ENCODE measurements at regions not wholly inside any gene's neighbourhood (a gene's known extent, or its start where the extent isn't known, plus 50 kb on each side); places are given as distances from the start of the nearest gene placed in this dataset.

- Histone ChIP-seq H2AFZ (no peak overlapping the region), H3K4me3 (no peak overlapping the region), H3K36me3 (replicated peaks; ENCODE audit: insufficient read depth, low read depth) (no peaks in the 10 kb centered on the region), H3K79me2 (no peaks in the 10 kb centered on the region), H3K9me2 (replicated peaks; ENCODE audit: insufficient read depth) (no peaks in the 10 kb centered on the region), H3K9me3 (ENCODE audit: low read depth) (no peaks in the 10 kb centered on the region), H3K27ac (no peak overlapping the region), H3K4me1 (ENCODE audit: insufficient read depth) (no peaks in the 10 kb centered on the region), H4K20me1 (ENCODE audit: insufficient read depth, poor library complexity, severe bottlenecking) (no peaks in the 10 kb centered on the region), H3K27me3 (no peaks in the 10 kb centered on the region), H3K4me2 (no peak overlapping the region)
- no peak for TF ChIP-seq EZH2 (IDR thresholded peaks at IDR 0.05; ENCODE audit: borderline replicate concordance)
- TF ChIP-seq, protein P1, sequence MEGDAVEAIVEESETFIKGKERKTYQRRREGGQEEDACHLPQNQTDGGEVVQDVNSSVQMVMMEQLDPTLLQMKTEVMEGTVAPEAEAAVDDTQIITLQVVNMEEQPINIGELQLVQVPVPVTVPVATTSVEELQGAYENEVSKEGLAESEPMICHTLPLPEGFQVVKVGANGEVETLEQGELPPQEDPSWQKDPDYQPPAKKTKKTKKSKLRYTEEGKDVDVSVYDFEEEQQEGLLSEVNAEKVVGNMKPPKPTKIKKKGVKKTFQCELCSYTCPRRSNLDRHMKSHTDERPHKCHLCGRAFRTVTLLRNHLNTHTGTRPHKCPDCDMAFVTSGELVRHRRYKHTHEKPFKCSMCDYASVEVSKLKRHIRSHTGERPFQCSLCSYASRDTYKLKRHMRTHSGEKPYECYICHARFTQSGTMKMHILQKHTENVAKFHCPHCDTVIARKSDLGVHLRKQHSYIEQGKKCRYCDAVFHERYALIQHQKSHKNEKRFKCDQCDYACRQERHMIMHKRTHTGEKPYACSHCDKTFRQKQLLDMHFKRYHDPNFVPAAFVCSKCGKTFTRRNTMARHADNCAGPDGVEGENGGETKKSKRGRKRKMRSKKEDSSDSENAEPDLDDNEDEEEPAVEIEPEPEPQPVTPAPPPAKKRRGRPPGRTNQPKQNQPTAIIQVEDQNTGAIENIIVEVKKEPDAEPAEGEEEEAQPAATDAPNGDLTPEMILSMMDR (IDR thresholded peaks at IDR 0.05; ENCODE audit: poor library complexity), result no peak
- no peak for TF ChIP-seq EZH2phosphoT487 (IDR thresholded peaks at IDR 0.05; ENCODE audit: low read depth, severe bottlenecking, unreplicated experiment)
- no peak for DNase-seq (ENCODE audit: low spot score)
- WGBS (ENCODE audit: low lambda C conversion rate, missing lambda C conversion rate), result 94% methylated on average over 1 of the region's 1 CpG
Observed at GRCh38 chr3:106392915-106393314, 524.1 kb upstream of the CBLB start.

GRCh38 chr3:106397006-106397405 is 528.2 kb upstream of the CBLB start:
- H3K27me3 ChIP-seq, result no peaks in the 10 kb centered on the region
- 96% methylated on average over 2 of the region's 2 CpGs for WGBS (ENCODE audit: low lambda C conversion rate, missing lambda C conversion rate)
- no peaks in the 10 kb centered on the region for H3K9me3 ChIP-seq (ENCODE audit: low read depth)
- no peak overlapping the region for H3K27ac ChIP-seq
- no peak overlapping the region for H3K4me3 ChIP-seq
- H3K79me2 ChIP-seq, result no peaks in the 10 kb centered on the region
- H3K4me2 ChIP-seq, result no peak overlapping the region
- no peaks in the 10 kb centered on the region for H3K36me3 ChIP-seq (replicated peaks; ENCODE audit: insufficient read depth, low read depth)
- H3K4me1 ChIP-seq (ENCODE audit: insufficient read depth), result peaks cover 6% of the 10 kb centered on the region
- H3K9me2 ChIP-seq (replicated peaks; ENCODE audit: insufficient read depth), result no peaks in the 10 kb centered on the region
- no peak overlapping the region for H2AFZ ChIP-seq
- no peak for DNase-seq (ENCODE audit: low spot score)
- H4K20me1 ChIP-seq (ENCODE audit: insufficient read depth, poor library complexity, severe bottlenecking), result no peaks in the 10 kb centered on the region
- TF ChIP-seq EZH2 (IDR thresholded peaks at IDR 0.05; ENCODE audit: borderline replicate concordance), result no peak
- TF ChIP-seq, protein P1 (IDR thresholded peaks at IDR 0.05; ENCODE audit: poor library complexity), result no peak
- TF ChIP-seq EZH2phosphoT487 (IDR thresholded peaks at IDR 0.05; ENCODE audit: low read depth, severe bottlenecking, unreplicated experiment), result no peak

GRCh38 chr3:106398891-106399600 is 530.2 kb upstream of the CBLB start:
- Histone ChIP-seq H2AFZ (no peak overlapping the region), H3K27ac (no peak overlapping the region), H3K36me3 (replicated peaks; ENCODE audit: insufficient read depth, low read depth) (no peaks in the 10 kb centered on the region), H3K4me1 (ENCODE audit: insufficient read depth) (peaks cover 6% of the 10 kb centered on the region), H3K9me2 (replicated peaks; ENCODE audit: insufficient read depth) (no peaks in the 10 kb centered on the region), H4K20me1 (ENCODE audit: insufficient read depth, poor library complexity, severe bottlenecking) (no peaks in the 10 kb centered on the region), H3K79me2 (no peaks in the 10 kb centered on the region), H3K4me3 (no peak overlapping the region), H3K27me3 (no peaks in the 10 kb centered on the region), H3K9me3 (ENCODE audit: low read depth) (no peaks in the 10 kb centered on the region), H3K4me2 (peak overlapping the region; percentile 1)
- TF ChIP-seq EZH2 (IDR thresholded peaks at IDR 0.05; ENCODE audit: borderline replicate concordance) (no peak), EZH2phosphoT487 (IDR thresholded peaks at IDR 0.05; ENCODE audit: low read depth, severe bottlenecking, unreplicated experiment) (no peak)
- TF ChIP-seq, protein P1 (IDR thresholded peaks at IDR 0.05; ENCODE audit: poor library complexity), result no peak
- 19% methylated on average over 2 of the region's 2 CpGs for WGBS (ENCODE audit: low lambda C conversion rate, missing lambda C conversion rate)
- no peak for DNase-seq (ENCODE audit: low spot score)
